ENCODE measurements at regions not wholly inside any gene's neighbourhood (a gene's known extent, or its start where the extent isn't known, plus 50 kb on each side); places are given as distances from the start of the nearest gene placed in this dataset.

DNA sequence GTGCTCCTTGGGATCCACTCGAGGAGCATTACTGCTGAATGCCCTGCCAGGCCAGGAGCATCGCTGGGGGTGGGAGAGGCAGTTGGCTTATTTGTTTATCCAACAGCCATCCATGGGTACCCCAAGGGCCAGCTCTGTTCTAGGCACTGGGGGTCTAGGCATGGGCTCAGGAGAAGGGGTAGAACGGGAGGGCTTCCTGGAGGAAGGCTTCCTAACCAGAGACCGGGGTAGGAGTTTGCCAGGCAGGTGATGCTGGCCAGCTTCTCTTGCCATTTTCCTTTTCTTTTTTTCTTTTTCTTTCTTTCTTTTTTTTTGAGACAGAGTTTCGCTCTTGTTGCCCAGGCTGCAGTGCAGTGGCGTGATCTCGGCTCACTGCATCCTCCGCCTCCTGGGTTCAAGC, 241.0 kb downstream of the SEC14L1 start:
- no peak for DNase-seq

DNA sequence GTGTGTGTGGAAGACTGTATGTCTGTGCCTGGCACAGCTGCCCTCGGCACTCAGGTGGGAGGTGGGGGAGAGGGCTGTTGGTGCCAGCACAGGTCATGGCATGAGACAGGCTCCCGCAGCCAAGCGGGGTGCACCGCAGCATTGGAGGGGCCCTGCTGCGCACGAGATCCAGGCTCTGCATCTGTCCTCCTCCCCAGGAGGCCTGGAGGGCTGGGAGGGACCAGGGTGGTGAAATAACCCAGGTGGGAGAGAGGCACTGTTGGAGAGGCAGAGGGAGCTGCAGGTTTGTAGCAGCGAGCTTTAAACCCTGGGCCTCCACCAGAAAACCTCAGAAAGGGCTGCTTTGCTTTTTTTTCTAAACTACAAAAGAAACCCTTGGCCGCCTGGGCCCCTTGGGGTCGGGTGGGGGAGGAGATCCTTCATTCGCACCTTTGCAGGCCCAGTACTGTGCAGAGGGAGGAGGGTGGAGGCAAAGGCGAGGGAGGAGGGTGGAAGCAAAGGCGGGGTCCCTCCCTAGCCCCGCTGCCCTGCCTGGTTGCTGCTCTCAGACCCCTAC, 241.7 kb downstream of the SEC14L1 start:
- peak; percentile 64 for DNase-seq

DNA sequence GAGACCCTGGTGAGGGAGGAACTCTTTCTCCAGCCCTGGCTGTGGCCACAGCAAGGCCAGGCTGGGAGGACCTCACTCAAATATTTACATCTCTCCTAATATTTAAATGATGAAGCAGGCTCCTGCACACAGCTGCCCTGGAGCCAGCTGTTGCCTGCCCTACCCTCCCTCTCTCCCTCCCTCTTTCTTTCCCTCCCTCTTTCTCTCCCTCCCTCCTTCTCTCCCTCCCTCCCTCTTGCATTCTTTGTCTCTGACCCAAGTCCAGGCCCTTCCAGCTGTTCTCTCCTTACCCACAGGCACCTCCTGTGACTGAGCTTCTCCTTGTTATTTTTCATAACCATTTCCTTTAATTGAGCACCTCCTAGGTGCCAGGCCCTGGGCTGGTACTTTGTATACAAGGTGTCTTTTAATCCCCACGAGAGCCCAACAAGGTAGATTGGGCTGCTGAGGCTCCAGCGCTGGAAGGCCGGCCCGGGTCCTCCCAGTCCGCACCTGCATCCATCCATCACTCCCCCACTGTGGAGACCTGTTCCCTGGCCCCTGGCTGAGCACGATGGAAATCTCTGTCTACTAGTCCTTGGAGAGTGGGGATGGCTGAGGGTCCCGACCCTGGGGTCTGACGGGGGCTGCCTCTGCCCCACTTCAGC, 242.3 kb downstream of the SEC14L1 start:
- DNase-seq, result no peak

DNA sequence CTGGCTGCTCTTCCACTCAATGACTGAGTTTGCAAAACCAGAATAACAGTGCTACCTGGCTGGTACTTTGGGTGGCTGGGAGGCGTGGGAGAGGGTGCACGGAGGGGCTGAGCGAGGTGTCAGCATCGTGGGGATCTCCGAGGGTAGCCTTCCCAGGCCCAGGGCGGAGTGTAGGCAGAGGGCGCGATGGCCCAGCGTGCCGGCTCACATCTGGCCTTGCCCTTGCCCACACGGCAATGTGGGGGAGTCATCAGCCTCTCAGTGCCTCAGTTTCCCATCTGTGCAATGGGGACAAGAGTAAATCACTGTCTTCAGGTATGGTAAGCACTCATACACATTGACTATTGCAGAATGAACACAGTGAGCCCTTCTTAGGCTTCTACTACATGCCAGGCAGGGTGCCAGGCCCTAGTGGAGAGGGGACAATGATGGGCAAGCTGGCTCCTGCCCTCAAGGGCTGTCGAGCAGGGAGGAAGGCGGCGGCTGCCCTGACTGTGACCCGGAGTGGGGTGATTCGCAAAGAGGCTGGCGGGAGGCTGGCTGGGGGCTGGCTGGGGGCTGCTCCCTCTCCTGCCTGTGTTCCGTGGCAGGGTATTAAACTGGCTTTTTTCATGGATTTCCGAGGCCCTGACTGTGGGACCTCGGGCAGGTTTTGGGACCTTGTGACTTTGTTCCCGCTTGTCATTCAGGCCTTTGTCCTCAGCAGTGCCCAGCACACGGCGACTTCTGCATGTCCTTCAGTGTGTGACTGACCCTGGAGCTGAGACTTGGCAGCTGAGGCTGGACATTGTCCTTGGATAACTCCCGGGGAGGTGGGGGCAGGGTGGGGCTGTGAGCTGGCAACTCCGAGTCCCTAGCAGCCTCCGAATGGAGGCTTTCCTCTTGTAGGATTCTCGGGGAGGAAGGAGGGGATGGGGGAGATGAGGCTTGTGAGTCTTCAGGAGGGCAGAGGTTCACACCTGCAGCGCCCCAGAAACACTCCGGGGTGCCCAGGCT, 243.1 kb downstream of the SEC14L1 start:
- DNase-seq, result no peak

DNA sequence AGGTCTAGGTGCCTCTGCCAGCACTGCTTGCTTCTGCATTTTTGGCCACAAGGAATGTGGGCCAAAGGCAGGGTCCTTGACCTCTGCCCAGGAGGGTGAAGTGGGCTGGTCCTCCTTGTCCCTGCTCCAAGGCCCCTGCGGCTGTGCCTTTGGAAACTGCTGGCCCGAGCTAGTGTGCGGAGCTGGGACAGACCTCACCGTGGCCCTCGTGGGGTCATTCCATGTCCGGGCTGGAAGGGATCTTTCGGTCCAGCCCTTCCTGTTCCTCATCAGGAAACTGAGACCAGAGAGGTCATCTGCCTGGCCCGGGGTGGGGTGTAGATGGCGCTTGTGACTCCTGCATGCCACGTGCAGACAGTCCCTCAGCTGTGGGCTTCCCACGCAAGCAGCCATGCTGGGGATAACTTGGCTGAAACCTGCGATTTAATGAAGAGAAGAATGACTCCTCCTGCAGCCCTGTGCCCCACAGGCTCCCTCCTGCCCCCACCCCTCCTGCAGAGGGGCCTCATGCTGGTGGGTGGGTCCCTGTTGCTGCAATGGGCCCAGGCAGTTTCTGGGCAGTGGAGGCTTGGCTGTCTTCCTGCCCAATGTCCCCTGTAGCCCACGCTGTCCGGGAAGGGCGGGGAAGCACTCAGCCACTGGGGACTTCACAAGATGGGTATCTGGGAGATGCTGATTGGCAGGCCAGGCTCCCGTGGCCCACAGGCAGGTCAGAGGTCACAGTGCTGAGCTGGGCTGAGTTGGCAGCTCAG, 245.2 kb downstream of the SEC14L1 start:
- DNase-seq, result no peak

DNA sequence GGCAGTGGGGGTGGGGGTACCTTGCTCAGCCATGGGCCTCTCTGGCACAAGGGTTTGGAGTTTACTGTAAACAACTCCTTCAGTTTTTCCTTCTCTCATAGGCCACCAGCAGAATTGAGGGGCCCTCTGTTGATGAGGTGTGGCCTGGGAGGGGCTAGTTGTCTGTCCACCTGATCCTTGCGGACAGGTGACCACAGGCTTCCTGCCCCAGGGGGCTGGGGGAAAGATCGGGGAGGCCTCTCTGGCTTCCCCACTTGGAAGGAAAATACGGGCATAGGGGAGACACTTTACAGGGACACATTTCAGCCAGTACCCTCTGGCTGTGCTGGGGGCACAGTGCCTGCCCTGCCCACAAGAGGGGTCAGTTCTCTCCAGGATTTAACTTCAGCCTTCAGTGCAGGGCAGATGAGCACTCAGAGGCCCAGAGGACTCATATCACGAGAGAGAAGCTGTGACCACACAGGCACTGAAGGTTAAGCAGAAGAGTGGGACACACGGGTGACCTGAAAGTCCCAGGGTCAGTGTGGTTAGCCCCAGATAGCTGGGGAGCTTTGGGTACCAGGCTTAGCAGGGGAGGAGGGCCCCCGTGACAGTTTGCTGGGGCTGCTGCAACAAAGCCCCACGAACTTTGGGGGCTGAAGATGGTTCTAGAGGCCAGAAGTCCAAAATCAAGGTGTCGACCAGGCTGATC, 245.9 kb downstream of the SEC14L1 start:
- no peak for DNase-seq

DNA sequence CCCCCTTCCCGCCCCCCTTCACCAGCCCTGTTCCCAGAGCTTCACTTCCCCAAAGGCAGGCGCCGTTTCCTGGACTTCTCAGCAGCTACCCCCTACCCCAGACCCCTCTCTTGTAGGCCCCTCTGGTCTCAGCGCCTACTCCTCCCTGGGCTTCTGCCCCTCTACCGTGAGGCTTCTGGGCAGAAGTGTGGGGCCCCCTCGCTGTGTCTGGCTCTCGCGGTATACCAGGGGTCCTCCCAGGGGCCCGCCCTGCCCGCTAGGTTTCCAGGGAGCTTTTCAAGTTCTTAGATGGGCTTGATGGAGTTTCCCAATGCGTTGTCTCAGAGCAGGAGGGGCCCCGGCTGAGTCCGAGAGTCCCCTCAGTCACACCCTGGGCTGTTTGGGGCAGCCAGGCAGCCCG, 247.1 kb downstream of the SEC14L1 start:
- DNase-seq, result no peak

DNA sequence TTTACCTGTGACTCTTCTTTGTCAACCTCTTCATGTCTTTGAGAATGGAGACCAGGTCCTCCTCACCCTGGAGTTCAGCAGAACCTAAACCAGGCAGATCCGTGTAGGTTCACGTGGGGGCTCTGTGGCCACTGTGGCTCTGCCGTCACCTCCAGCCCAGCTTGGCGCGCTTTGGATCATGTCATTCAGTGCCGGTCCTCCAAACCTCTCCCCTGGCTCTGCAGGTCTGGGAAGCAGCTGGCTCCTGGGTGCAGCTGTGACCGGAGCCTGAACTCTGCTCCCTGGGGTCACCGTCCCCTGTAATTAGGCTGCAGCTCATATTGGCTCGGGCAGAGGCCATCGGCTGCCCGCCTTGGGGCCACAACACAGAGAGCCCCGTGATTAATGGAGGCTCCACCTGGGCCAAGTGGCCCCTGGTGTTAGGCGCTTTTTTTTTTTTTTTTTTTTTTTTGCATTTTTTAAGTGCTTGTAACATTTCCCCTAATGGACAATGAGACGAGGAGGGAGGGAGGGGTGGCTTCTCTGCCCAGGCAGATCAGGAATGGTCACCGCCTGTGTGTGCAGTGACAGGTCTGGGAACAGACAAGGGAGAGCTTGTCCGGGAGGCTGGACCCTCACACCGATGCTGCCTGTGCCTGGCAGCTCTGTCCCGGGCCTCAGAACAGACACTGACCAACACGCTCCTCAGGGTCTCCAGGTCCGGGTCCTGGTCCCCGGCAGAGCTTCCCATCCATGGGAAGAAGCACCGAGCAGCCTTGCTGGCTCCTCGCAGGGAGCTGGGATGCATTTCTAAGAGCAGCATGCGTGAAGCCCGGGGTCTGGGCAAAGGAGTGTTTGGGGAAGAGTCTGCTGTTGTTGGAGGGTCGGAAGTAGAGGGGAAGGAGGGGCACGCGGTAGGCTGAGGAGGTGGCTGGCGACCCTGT, 247.9 kb downstream of the SEC14L1 start:
- DNase-seq, result no peak

DNA sequence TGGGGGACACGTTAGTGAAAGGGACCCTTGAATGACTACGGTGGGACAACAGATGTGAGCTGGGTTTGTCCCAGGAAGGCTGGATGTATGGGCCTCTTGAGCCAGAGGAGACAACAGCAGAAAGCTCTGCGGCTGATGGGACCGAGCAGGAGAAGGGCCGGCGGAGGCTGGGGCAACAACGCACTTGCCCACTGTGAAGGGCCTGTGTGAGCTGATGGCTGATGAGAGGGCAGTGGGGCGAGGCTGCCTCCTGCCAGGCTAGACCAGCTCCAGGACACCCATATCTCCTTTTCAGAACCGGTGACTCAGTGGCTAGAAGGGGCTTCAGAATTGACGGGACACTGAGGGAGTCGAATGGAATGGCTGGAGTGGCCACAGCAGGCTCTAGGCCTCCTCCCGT, 250.1 kb downstream of the SEC14L1 start:
- DNase-seq, result no peak

DNA sequence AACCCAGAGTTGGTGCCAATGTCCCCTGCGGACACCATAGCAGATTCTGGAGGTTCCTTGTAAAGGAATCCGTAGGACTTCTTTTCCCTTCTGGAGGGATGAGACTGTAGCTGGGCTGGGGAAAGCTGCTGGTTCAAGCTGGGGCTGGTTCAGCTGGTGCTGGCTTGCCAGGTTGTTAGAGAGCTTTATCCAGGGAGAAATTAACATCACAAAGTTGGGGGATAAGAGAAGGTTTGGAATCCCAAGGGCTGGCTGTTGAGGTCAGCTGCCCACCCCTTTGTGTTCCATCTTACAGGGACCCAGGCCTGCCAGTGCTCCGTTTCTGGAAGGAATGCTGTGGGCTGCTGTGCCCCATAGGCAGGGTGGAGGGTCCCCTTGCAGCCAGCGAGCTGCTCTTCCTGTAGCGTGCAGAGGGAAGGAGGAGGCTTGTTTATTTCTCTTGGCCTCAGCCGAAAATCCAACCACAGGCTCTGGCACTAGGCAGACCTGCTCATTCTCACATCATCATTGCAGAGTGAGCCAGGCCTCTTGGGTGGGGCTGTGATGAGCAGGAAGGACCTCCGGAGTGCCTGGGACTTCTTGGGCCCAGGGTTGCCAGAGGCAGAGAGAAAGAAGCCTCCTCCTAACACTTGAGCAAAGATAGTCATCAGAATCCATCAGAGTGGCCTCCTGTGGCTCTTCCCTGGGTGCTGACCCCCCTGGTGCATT, 251.1 kb downstream of the SEC14L1 start:
- DNase-seq, result peak; percentile 64

DNA sequence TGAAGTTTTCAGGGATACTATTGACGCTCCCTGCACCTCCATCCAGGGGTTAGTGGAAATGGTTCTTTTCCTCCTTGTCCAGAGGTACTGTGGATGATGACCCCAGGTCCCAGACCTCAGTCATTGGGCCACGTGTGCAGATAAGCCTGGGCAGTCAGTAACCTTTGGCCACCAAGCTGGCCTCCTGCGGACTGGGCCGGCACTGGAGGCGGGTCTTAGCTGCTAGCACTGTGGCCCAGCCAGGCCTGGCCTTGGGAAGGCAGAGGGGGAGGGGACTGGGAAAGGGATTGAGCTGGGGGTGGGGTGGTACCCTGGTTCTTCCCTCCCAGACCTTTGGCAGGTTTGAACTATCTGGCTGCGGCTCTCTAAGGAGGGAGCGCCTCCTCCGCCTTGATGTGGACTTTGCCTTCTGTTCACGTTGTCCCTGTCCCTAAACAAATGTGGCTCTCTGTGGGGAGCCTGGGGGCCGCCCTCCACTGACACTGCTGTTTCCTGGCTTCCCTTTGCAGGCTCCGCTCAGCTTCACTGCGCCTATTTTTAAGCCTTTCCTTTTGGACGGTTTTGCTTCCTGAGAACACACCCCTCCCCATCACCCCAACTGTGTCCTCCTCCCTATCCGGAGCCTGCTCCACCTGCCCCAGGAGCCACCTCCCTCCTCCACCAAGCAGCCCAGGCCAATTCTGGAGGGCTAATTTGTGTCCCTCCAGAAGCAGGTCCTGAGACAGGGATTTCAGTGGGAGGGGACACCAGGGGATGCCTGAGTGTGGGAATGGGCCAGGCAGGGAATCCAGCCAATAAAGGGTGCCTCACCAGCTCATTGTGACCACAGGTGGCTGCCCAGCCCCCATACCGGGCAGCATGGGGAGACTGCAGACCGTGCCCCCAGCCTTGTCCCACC, 251.9 kb downstream of the SEC14L1 start:
- no peak for DNase-seq

DNA sequence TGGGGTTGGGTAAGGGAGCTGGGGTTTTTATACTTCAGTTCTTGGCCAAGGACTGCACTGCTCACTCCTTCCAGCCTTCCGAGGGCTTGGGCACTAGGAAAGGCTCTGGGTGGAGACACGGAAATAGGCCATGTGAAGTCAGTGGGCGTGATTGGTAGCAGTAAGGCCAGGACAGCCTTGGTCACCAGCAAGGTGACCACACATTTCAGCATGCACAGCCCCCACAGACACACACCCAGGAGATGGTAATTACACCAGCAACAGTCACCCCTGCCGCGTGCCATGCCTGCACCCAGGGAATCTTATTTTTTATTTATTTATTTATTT, 252.5 kb downstream of the SEC14L1 start:
- no peak for DNase-seq

DNA sequence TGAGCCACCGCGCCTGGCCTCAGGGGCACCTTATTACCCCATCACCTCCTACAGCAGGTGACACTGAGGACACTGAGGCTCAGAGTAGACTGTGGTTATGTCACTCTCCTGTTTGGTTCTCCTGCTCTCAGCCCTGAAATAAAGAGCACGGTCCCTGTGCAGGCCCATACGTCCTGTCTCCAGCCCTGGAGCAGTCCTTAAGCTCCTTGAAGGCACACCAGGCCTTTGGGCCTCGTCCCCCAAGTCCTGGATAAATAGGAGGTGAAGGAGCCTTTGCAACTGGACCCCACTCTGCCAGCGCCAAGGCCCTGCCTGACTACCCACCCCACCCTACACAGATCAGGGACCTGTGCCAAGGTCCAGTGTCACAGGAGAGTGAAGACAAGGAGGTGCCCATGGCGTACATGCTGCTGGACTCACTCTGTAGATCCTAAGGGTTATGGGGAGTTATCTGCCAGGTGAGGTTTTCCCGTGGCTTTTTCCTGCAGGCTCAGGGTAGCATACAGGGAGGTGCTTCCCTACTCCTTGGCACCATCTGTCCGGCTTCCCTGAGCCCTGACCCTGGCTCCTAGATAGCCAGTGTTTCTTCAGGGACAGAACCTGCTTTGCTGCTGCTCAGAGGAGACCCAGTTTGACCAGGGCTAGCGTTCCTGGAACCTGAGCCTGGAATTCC, 253.2 kb downstream of the SEC14L1 start:
- DNase-seq, result no peak

DNA sequence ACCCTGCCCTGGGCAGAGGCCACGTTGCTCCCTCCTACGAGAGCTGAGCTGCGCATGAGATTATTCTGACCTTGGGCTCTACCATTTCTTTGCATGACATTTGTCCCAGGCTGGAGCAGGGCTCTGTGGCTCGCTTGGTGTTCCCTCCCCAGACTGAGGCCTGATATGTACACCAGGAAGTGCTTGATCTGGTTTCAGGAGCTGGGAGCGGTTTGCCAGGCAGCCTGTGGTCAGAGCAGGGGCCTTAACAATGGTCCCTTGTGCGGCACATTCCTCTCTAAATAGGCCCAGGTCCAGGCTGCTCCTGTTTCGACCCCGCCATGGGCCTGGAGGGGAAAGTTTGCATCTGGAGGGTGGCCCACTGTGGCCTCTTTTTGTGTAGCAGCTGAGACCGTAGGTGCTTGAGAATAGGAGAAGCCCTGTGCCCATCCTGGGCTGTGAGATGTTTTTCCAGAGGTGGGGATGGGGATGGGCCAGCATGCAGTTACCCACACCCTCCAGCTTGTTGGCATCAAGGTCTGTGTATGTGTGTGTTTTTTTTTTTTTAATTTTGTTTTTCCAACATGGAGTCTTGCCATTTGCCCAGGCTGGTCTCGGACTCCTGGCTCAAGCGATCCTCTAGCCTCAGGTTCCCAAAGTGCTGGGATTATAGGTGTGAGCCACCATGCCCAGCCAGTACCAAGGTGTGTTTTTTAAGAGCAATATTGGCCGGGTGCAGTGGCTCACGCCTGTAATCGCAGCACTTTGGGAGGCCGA, 253.9 kb downstream of the SEC14L1 start:
- no peak for DNase-seq

DNA sequence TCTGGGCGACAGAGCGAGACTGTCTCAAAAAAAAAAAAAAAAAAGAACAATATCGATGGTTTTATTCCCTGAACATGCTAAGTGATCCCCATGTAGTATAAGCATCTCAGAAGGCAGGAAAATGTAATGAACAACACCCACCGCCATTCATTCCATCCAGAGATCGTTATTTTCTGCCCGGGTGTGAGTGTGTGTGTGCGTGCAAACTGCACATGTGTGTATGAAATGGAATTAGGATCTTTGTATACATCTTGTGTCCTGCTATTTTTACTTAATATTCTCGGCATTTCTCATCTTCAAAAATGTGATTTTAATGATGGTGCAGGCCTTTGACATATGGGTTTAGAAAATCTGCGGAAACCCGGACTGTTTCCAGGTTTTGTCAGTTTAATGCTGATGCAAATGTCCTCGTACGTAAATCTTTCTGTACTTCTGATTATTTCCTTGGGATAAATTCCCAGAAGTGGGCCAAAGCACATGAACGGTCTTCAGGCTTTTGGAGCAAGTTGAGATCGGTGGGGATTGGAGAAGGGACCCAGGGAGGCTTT, 254.8 kb downstream of the SEC14L1 start:
- no peak for DNase-seq

DNA sequence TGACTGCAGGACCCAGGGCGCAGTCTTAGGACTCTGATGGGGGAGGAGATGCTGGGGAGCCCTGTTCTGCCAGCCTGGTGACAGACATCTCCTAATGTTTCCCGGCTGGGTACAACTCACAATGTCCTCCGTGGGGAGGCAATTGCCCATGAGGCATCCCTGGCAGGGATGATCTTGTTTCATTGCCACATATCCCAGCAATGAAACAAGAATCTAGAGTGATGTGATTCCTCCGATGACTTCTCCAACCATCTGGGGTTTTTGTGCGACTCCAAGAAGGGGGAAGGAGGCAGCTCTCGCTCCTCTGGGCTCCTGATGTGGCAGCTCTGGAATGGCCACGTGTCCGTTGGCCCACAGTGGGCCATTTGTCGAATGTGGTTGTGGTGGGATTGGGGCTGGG, 255.8 kb downstream of the SEC14L1 start:
- DNase-seq, result no peak

DNA sequence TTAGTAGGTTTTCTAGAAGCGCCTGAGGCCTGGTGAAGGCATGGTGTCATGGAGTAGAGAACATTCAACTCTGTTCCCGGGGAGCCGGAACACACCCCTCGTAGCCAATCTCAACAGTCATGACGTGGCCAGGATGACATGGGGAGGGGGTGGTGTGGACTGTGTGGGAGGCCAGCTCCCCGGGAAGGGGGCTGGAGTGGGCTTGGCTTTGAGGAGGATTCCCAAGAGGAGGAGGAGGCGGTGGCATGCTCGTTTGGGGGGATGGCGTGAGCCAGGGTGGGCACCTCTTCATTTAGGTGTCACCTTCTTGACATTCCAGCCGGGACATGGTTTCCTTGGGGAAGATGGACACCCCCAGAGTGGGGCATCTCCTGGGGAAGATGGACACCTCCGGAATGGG, 257.5 kb downstream of the SEC14L1 start:
- no peak for DNase-seq

DNA sequence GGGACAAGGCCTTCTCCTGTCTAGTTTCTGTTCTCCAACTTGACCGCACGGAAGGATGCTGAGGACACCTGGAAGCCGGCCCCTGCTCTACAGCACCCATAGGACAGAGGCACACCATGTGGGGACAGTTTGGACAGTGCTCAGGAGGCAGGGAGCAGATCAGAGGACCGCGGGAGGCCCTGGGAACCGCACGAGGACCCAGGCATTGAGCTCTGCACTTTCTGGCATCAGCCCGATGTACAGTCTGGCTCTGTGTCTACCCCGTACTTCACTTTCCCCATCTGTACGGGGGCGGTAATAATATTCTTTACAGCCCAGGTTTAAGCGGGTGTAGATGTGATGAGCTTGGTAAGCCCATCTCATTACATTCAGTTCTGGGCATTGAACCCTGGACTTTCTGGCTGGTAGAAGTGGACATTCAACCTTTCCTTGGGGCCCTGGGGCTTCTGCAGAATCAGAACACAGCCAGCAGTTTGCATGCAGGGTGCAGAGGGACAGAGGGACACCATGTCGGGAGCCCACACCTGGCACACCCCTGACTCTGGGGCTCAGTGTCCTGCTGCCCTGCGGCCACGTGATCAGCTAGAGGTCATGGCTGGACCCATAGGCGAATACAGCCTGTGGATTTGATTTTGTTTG, 258.7 kb downstream of the SEC14L1 start:
- no peak for DNase-seq

All from stimulated activated CD8-positive, alpha-beta memory T cell treated with anti-CD3 and anti-CD28 coated beads, Interleukin-4, amount 100 ng/mL, for 48 hours (primary cell).